ENCODE measurements at regions not wholly inside any gene's neighbourhood (a gene's known extent, or its start where the extent isn't known, plus 50 kb on each side); places are given as distances from the start of the nearest gene placed in this dataset.

GRCh38 chr7:64407148-64407547 lies 93.4 kb downstream of the ZNF736 start (continued):
- no peak for TF ChIP-seq NPAS2 (CRISPR knock-in tag; IDR thresholded peaks at IDR 0.05; ENCODE audit: borderline replicate concordance)

Measured in A549 (cell line).